Thyroid gland (tissue), 4 donors: ENCODE measurements at regions not wholly inside any gene's neighbourhood (a gene's known extent, or its start where the extent isn't known, plus 50 kb on each side); places are given as distances from the start of the nearest gene placed in this dataset.

Experiments
- DNase-seq, 2 donors: peaks; one replicate each; pipeline ENCODE4 v3.0.0-alpha.2; 2019
- H3K27ac ChIP-seq, 3 donors: fragments of 200-600 bp; sonication (generic); 1 replicate in 2 of 3; 2 replicates in 1 of 3; pipeline ENCODE4 v1.5.1; 2016 to 2019; ENCODE audit warnings: mild to moderate bottlenecking in 1 of 3, moderate library complexity in 1 of 3
- H3K27me3 ChIP-seq: fragments of 200-600 bp; sonication (generic); one replicate; pipeline ENCODE4 v1.5.1; 2019
- H3K36me3 ChIP-seq, 2 donors: fragments of 200-600 bp; sonication (generic); one replicate each; pipeline ENCODE4 v1.5.1; 2016 to 2019
- H3K4me1 ChIP-seq, 2 donors: fragments of 200-600 bp; sonication (generic); one replicate each; pipeline ENCODE4 v1.5.1; 2017 to 2019
- H3K4me3 ChIP-seq, 3 donors: fragments of 200-600 bp; sonication (generic); replicated peaks in 1 of 3; 1 replicate in 2 of 3; 2 replicates in 1 of 3; pipeline ENCODE4 v1.5.1; 2016; ENCODE audit warnings: mild to moderate bottlenecking in 1 of 3
- H3K9me3 ChIP-seq: fragments of 200-600 bp; sonication (generic); one replicate; pipeline ENCODE4 v1.5.1; 2017
- CTCF ChIP-seq, 6 experiments: fragments of 200-600 bp in 3 of 6; fragments of 450-650 bp in 3 of 6; sonication (generic) in 3 of 6; IDR thresholded peaks; one replicate each; pipeline ENCODE4 v1.5.1; 2016 to 2019; ENCODE audit warnings: antibody characterized with exemption in 6 of 6, mild to moderate bottlenecking in 2 of 6, inconsistent platforms in 1 of 6, moderate library complexity in 1 of 6
- POLR2A ChIP-seq, 2 donors: fragments of 450-650 bp; IDR thresholded peaks; one replicate each; pipeline ENCODE4 v1.6.1; 2017; ENCODE audit warnings: antibody characterized with exemption in 2 of 2, mild to moderate bottlenecking in 2 of 2, moderate library complexity in 1 of 2
- WGBS, 2 donors: methylation state at CpG; one replicate each; pipeline ENCODE4 v1.1.5; 2017; 5-methylcytosine and 5-hydroxymethylcytosine counted together
- intact Hi-C: fragments of 100-400 bp; cut with DNase I; formaldehyde crosslinking; loops from one replicate; pipeline ENCODE4 v1.15.1; 2023

- Histone ChIP-seq H3K4me3 (no peak overlapping the region), H3K27me3 (no peaks in the 10 kb centered on the region), H3K36me3 (no peaks in the 10 kb centered on the region), H3K9me3 (no peaks in the 10 kb centered on the region), H3K27ac (no peak overlapping the region), H3K4me1 (peaks cover 16 to 23% of the 10 kb centered on the region in 2 donors)
- intact Hi-C loops = no loop called here
- TF ChIP-seq CTCF (IDR thresholded peaks at IDR 0.05) (no peak), POLR2A (IDR thresholded peaks at IDR 0.05) (no peak)
- 93 to 96% methylated on average over 2 of the region's 2 CpGs for WGBS, 2 donors
- DNase-seq = no peak
These were observed 206.8 kb upstream of the SOX4 start for GRCh38 chr6:21386744-21387143.

GRCh38 chr6:21390532-21391213 is 202.9 kb upstream of the SOX4 start:
- intact Hi-C loops = no loop called here
- no peak for DNase-seq
- Histone ChIP-seq H3K4me3 (no peak overlapping the region), H3K36me3 (no peaks in the 10 kb centered on the region), H3K27me3 (no peaks in the 10 kb centered on the region), H3K4me1 (no peaks in the 10 kb centered on the region), H3K27ac (no peak overlapping the region), H3K9me3 (no peaks in the 10 kb centered on the region)
- 74 to 82% methylated on average over 5 of the region's 5 CpGs for WGBS, 2 donors
- no peak for TF ChIP-seq POLR2A (IDR thresholded peaks at IDR 0.05)

- 89 to 96% methylated on average over 2 of the region's 2 CpGs for WGBS, 2 donors
- Histone ChIP-seq H3K27ac (no peak overlapping the region), H3K27me3 (no peaks in the 10 kb centered on the region), H3K4me3 (no peak overlapping the region), H3K4me1 (no peaks in the 10 kb centered on the region), H3K9me3 (no peaks in the 10 kb centered on the region), H3K36me3 (no peaks in the 10 kb centered on the region)
- no peak for DNase-seq
- TF ChIP-seq POLR2A (IDR thresholded peaks at IDR 0.05) (no peak), CTCF (IDR thresholded peaks at IDR 0.05) (no peak)
- intact Hi-C loops = no loop called here
These were observed 201.4 kb upstream of the SOX4 start for GRCh38 chr6:21392177-21392576.

- DNase-seq = no peak
- H3K36me3 ChIP-seq = no peaks in the 10 kb centered on the region
- WGBS, 2 donors = 80 to 81% methylated on average over 10 of the region's 10 CpGs
- TF ChIP-seq CTCF (IDR thresholded peaks at IDR 0.05) (no peak), POLR2A (IDR thresholded peaks at IDR 0.05) (no peak)
- no peaks in the 10 kb centered on the region for H3K27me3 ChIP-seq
- H3K4me1 ChIP-seq = no peaks in the 10 kb centered on the region
- intact Hi-C loops = no loop called here
- H3K27ac ChIP-seq = no peak overlapping the region
- H3K4me3 ChIP-seq = no peak overlapping the region
- H3K9me3 ChIP-seq = no peaks in the 10 kb centered on the region
These were observed 199.9 kb upstream of the SOX4 start for GRCh38 chr6:21393441-21394165.

- DNase-seq = no peak
- H3K9me3 ChIP-seq = no peaks in the 10 kb centered on the region
- H3K27me3 ChIP-seq = no peaks in the 10 kb centered on the region
- H3K27ac ChIP-seq = no peak overlapping the region
- 45 to 78% methylated on average over 2 of the region's 2 CpGs for WGBS, 2 donors
- intact Hi-C loops = no loop called here
- TF ChIP-seq CTCF (IDR thresholded peaks at IDR 0.05) (no peak), POLR2A (IDR thresholded peaks at IDR 0.05) (no peak)
- H3K4me3 ChIP-seq = no peak overlapping the region
- no peaks in the 10 kb centered on the region for H3K36me3 ChIP-seq
- H3K4me1 ChIP-seq = no peaks in the 10 kb centered on the region
These were observed 198.4 kb upstream of the SOX4 start for GRCh38 chr6:21395121-21395520.
